22Rv1 (cell line): ENCODE measurements at regions not wholly inside any gene's neighbourhood (a gene's known extent, or its start where the extent isn't known, plus 50 kb on each side); places are given as distances from the start of the nearest gene placed in this dataset.

Experiments
- H3K27ac ChIP-seq: fragments of 450-650 bp; 2 replicates; pipeline ENCODE4 v1.5.1; 2017
- ZFX ChIP-seq: fragments of 450-650 bp; IDR thresholded peaks from 2 replicates; pipeline ENCODE4 v1.6.1; 2017; ENCODE audit warnings: antibody characterized with exemption, borderline replicate concordance
- TF ChIP-seq, protein P1 (sequence below): fragments of 450-650 bp; IDR thresholded peaks from 2 replicates; pipeline ENCODE4 v1.5.1; 2017; ENCODE audit warnings: mild to moderate bottlenecking

DNA sequence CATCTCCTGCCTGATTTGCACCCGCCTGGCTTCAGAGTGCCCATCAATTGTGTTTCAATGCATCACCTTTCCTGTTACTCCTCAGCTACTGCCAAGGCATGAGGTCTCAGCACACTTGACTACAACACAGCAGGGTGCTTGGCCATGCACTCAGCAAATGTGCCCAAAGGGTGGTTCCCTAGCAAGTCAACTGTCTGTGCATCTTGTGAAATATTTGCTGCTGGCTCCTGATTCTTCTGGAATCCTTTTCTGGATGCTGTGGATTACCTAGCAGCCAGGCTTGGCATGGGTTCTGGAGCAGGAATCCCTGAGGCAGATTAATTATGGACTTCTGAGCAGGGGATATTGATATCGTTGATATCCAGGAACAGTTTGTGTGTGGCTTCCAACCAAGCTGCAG, 662.6 kb upstream of the MGMT start:
- TF ChIP-seq, protein P1, sequence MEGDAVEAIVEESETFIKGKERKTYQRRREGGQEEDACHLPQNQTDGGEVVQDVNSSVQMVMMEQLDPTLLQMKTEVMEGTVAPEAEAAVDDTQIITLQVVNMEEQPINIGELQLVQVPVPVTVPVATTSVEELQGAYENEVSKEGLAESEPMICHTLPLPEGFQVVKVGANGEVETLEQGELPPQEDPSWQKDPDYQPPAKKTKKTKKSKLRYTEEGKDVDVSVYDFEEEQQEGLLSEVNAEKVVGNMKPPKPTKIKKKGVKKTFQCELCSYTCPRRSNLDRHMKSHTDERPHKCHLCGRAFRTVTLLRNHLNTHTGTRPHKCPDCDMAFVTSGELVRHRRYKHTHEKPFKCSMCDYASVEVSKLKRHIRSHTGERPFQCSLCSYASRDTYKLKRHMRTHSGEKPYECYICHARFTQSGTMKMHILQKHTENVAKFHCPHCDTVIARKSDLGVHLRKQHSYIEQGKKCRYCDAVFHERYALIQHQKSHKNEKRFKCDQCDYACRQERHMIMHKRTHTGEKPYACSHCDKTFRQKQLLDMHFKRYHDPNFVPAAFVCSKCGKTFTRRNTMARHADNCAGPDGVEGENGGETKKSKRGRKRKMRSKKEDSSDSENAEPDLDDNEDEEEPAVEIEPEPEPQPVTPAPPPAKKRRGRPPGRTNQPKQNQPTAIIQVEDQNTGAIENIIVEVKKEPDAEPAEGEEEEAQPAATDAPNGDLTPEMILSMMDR: no peak
- no peak for TF ChIP-seq ZFX
- no peak overlapping the region for H3K27ac ChIP-seq

DNA sequence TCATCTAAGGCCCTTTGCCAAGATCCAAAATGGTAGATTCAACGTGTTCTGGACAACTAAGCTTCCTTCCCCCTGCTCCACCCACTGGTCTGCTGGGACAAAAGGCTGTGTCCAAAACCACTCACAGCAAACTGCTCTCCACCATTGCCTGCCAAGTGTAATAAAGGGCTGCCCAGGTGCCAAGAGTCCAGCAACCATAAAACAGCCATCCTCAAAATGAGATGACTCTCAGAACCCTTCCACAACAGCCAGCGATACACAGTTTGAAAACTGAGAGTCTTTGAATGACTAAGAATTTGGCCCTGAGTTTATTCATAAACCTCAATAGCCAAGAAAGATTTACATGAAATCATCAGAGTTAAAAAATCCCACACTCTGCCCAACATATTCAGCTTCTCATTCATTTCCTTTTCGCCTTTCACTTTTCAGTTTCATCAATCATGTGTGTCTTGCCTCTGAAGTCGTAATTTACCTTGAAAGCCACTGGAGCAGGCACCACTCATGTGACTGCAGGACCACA, 658.1 kb upstream of the MGMT start:
- TF ChIP-seq, protein P1: no peak
- TF ChIP-seq ZFX: no peak
- no peak overlapping the region for H3K27ac ChIP-seq

DNA sequence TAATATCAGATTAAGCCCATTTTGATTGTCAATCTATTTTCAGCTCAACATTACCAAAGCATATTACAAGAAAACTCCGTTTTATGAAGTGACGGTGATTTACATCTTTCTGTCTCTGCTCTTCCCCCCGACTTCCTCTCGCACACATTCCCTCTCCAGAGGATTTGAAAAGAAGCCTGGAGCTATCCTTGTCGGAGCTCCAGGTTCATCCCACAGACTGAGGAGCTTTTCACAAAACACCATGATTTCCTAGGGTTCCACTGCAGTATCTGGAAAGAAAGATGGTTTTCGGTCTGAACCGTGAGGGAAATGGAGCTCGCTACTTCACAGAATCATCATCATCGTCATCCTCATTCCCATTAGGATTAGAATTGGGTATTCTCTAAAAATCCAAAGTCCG, 655.5 kb upstream of the MGMT start:
- H3K27ac ChIP-seq: no peak overlapping the region
- no peak for TF ChIP-seq ZFX
- TF ChIP-seq, protein P1: no peak

DNA sequence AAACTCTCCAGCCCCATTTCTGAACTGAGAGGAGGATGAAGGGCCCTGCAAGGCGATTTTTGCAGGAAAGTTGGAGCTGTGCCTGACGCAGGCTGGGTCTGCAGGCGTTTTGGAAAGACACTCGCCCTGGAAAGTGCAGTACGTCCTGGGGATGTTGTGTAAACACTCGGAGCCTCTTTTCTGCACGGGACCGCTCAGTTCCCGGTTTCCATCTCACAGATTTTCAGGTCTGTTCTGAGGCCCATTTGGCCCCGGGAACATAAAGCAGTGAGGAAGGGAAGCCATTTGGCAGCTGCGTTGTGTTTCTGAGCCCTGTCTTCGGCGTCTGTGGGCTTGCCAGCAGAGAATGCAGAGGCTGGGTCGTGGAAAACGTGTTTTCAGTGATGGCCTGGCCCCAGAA, 655.0 kb upstream of the MGMT start:
- H3K27ac ChIP-seq: no peak overlapping the region
- TF ChIP-seq, protein P1: no peak
- TF ChIP-seq ZFX: no peak

DNA sequence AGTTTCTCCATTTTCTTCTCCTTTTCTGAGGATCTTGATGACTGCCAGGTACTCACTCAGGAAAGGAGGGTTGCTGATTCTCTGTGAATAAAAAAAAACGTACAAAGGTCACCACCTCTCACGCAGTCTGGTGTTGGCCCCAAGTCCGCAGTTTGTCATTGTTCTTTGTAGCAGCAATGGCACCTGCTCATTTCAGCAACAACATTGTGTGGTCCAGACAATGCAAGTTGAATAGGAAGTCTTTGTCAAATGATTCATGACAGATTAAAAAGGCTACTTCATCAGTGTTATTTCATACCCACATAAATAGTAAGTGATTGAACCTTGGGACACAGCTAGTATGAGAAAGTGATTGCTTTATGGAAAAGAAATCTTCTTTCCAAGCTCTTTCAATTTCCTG, 653.5 kb upstream of the MGMT start:
- H3K27ac ChIP-seq: no peak overlapping the region
- TF ChIP-seq, protein P1: no peak

DNA sequence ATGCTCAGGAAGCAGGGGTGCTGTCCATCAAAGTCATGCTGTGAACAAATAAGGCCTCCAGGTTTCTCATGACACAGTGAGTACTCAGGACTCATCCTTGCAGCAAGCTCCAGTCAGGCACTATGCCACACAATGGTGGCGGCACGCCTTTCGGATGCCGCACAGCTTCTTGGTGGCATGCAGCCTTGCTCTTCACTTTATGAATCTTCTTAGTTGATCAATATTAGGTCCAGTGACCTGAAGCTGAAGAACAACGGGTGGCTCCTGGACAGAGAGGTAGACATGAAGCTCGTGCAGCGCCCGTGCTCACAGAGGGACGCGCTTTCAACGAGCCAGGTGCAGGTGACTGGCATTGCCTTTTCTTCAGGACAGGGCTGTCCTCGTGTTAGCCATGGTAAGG, 653.0 kb upstream of the MGMT start:
- no peak overlapping the region for H3K27ac ChIP-seq

DNA sequence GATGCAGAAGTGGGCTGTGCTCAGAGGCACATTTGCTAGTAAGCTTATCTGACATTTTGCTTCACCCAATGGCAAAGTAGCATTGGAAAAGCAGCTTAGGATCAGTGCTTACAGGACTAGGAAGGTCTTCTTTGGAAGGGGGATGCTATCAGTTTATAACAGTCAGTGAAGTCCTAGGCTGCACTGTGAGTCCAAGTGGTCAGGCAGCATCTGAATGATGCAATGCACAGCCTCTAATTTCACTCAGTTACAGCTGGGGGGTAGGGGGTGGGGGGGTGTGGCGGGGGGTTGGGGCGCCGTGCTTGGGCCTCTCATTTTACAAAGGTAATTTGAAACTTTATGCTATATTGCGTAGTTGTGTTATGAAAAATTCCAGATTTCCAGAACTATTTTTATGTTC, 652.3 kb upstream of the MGMT start:
- no peak overlapping the region for H3K27ac ChIP-seq
- TF ChIP-seq, protein P1: no peak
- no peak for TF ChIP-seq ZFX

More for the DNA sequence above, 653.0 kb upstream of the MGMT start:
- TF ChIP-seq, protein P1: no peak
